ENCODE measurements at regions not wholly inside any gene's neighbourhood (a gene's known extent, or its start where the extent isn't known, plus 50 kb on each side); places are given as distances from the start of the nearest gene placed in this dataset.

DNA sequence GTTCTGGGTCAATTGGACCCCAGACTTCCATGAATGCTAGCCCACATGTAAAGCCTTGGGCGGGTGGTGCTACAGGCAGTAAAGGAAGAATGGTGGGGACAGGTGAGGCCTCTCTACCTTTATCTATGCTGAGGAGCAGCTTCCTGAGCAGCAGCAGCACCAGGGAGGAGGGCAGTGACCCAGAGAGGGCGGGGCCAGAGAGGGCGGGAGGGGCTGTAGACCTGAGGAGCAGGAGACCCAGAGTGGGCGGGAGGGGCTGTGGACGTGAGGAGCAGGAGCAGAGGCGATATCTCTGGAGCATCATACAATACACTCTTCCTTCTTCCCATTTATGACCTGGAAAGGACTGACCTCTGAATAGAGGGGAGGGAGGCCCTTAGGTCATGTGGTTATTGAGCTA is 165.9 kb downstream of the MTRR start:
- no peak for DNase-seq (ENCODE audit: low spot score)
- no peak for TF ChIP-seq CTCF (IDR thresholded peaks at IDR 0.05)
- Histone ChIP-seq H3K27ac (no peak overlapping the region), H3K4me3 (no peak overlapping the region)

DNA sequence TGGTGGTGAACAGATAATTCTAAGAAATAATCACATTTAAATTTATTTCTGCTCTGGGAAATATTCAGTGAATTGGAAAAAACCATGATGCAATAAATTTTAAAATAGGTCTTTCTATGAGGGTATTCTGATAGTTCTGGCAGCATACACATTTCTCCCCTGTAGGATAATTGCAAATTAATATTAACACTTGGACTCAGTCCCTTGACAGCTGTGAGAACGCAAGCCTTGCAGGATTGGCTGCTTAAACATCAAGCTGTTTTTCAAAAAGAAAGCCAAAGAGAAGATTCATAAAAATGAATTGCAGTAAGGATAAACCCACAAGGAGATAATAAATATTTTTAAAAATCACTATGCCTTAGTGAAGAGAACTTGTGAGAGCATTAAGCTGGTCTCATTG is 180.0 kb downstream of the MTRR start:
- H3K27ac ChIP-seq: no peak overlapping the region
- no peak for DNase-seq (ENCODE audit: low spot score)
- no peak for TF ChIP-seq CTCF (IDR thresholded peaks at IDR 0.05)
- H3K4me3 ChIP-seq: no peak overlapping the region

- no peak for DNase-seq (ENCODE audit: low spot score)
Measured at GRCh38 chr5:8050616-8051175, 181.7 kb downstream of the MTRR start.

DNA sequence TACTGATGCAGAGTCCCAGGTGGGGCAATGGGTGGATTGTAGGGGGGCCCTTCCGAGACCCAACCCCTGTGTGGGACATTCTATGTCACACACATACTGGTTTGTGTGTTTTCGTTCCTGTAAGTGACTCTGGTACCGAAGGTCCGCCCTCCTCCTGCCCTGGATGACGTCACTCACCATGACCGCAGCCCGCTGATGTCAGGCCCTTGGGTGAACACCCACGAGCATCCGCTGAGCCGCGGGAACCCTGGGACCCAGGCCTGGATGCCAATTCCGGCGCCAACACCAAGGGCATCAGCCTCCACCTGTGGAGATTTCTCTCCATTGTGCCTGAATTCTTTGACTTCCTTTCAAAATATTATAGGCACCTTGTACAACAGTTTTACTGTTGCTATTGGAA is 184.3 kb downstream of the MTRR start:
- no peak for TF ChIP-seq CTCF (IDR thresholded peaks at IDR 0.05)
- no peak overlapping the region for H3K27ac ChIP-seq
- no peak for DNase-seq (ENCODE audit: low spot score)
- H3K4me3 ChIP-seq: no peak overlapping the region

More at GRCh38 chr5:8050616-8051175, 181.7 kb downstream of the MTRR start:
- no peak overlapping the region for H3K27ac ChIP-seq
- H3K4me3 ChIP-seq: no peak overlapping the region
- no peak for TF ChIP-seq CTCF (IDR thresholded peaks at IDR 0.05)

DNA sequence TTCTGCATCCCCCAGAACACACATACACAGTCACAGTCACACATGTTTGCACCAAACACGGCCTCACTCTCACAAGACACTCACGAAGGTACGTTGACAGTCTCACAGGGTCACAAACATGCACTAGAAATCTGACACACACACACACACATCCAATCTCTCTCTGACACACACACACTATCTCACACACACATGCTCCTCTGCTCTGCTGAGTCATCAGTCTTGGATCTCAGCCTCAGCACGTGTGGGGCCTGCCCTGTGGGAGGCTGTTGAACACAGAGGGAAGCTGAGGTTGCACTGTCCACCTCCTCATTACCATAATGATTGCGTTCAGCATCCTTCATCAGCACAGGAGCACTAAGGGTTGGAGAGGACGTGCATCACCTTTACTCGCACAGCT is 188.8 kb downstream of the MTRR start:
- no peak for DNase-seq (ENCODE audit: low spot score)
- Histone ChIP-seq H3K27ac (no peak overlapping the region), H3K4me3 (no peak overlapping the region)
- TF ChIP-seq CTCF (IDR thresholded peaks at IDR 0.05): no peak

DNA sequence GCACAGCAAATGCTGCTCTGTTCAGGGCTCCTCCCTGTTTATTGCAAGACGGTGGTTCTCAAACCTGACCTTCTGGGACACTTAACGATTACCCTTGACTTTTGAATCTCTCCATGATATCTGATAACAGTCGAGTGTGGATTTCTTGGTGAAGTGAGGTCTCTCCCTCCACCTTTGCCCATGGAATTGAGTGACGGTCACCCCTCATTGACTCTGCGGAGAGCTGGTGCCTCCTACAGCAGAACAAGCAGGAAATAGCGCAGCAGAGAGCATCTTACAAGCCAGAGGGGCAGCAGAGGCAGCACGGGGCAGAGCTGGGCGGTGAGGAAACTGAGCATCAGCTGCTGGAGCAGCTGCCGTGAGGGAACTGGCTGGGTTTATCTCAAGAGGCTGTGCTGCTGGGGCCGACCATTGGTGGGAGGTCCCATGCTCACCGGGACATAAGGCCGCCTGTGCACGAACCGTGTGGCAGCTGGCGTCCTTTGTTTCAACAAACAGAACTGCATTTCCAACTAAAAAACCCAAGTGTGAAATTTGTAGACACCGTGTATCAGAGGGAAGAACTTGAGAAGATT is 189.8 kb downstream of the MTRR start:
- no peak for TF ChIP-seq CTCF (IDR thresholded peaks at IDR 0.05)
- Histone ChIP-seq H3K4me3 (no peak overlapping the region), H3K27ac (no peak overlapping the region)
- no peak for DNase-seq (ENCODE audit: low spot score)

- no peak overlapping the region for H3K4me3 ChIP-seq
- no peak overlapping the region for H3K27ac ChIP-seq
- no peak for DNase-seq (ENCODE audit: low spot score)
- no peak for TF ChIP-seq CTCF (IDR thresholded peaks at IDR 0.05)
Measured at GRCh38 chr5:8059337-8059736, 190.4 kb downstream of the MTRR start.
